ENCODE measurements at regions not wholly inside any gene's neighbourhood (a gene's known extent, or its start where the extent isn't known, plus 50 kb on each side); places are given as distances from the start of the nearest gene placed in this dataset.

GRCh38 chr18:2108591-2108990, 462.7 kb downstream of the METTL4 start:
- Histone ChIP-seq H3K4me3 (no peak overlapping the region), H3K9me3 (no peaks in the 10 kb centered on the region), H3K27me3 (no peaks in the 10 kb centered on the region), H3K27ac (no peak overlapping the region), H3K36me3 (no peaks in the 10 kb centered on the region), H3K4me1 (no peaks in the 10 kb centered on the region)
- no peak for TF ChIP-seq POLR2AphosphoS5 (IDR thresholded peaks at IDR 0.05)
- intact Hi-C loops (cut with DNase I; ENCODE audit: low total_unique reads): no loop called here
- DNase-seq (ENCODE audit: low spot score in 2 of 2): no peak

- no peaks in the 10 kb centered on the region for H3K27me3 ChIP-seq
- H3K4me1 ChIP-seq: no peaks in the 10 kb centered on the region
- intact Hi-C loops (cut with DNase I; ENCODE audit: low total_unique reads): no loop called here
- no peak for TF ChIP-seq CTCF (IDR thresholded peaks at IDR 0.05)
- no peak for TF ChIP-seq POLR2A (IDR thresholded peaks at IDR 0.05)
- no peak for TF ChIP-seq POLR2AphosphoS5 (IDR thresholded peaks at IDR 0.05)
- H3K4me3 ChIP-seq: no peak overlapping the region
- no peaks in the 10 kb centered on the region for H3K36me3 ChIP-seq
- DNase-seq (ENCODE audit: low spot score in 2 of 2): no peak
- no peak overlapping the region for H3K27ac ChIP-seq
- no peaks in the 10 kb centered on the region for H3K9me3 ChIP-seq
These were observed 459.8 kb downstream of the METTL4 start for GRCh38 chr18:2111456-2111855.

- no peak for TF ChIP-seq POLR2A (IDR thresholded peaks at IDR 0.05)
- TF ChIP-seq POLR2AphosphoS5 (IDR thresholded peaks at IDR 0.05): no peak
- TF ChIP-seq CTCF (IDR thresholded peaks at IDR 0.05): no peak
These were observed 458.8 kb downstream of the METTL4 start for GRCh38 chr18:2112435-2113045.

GRCh38 chr18:2114289-2114688, 457.0 kb downstream of the METTL4 start:
- Histone ChIP-seq H3K4me1 (no peaks in the 10 kb centered on the region), H3K9me3 (no peaks in the 10 kb centered on the region), H3K27ac (no peak overlapping the region), H3K36me3 (no peaks in the 10 kb centered on the region), H3K27me3 (no peaks in the 10 kb centered on the region), H3K4me3 (no peak overlapping the region)
- DNase-seq (ENCODE audit: low spot score in 2 of 2): no peak
- TF ChIP-seq CTCF (IDR thresholded peaks at IDR 0.05) (no peak), POLR2AphosphoS5 (IDR thresholded peaks at IDR 0.05) (no peak), POLR2A (IDR thresholded peaks at IDR 0.05) (no peak)
- intact Hi-C loops (cut with DNase I; ENCODE audit: low total_unique reads): no loop called here

More at GRCh38 chr18:2112435-2113045, 458.8 kb downstream of the METTL4 start:
- no peaks in the 10 kb centered on the region for H3K27me3 ChIP-seq
- H3K27ac ChIP-seq: no peak overlapping the region
- no peaks in the 10 kb centered on the region for H3K36me3 ChIP-seq
- intact Hi-C loops (cut with DNase I; ENCODE audit: low total_unique reads): no loop called here
- no peak for DNase-seq (ENCODE audit: low spot score in 2 of 2)
- H3K4me3 ChIP-seq: no peak overlapping the region
- H3K4me1 ChIP-seq: no peaks in the 10 kb centered on the region
- no peaks in the 10 kb centered on the region for H3K9me3 ChIP-seq

GRCh38 chr18:2114765-2115164, 456.5 kb downstream of the METTL4 start:
- no peaks in the 10 kb centered on the region for H3K4me1 ChIP-seq
- H3K4me3 ChIP-seq: no peak overlapping the region
- no peaks in the 10 kb centered on the region for H3K9me3 ChIP-seq
- no peak overlapping the region for H3K27ac ChIP-seq
- H3K36me3 ChIP-seq: no peaks in the 10 kb centered on the region
- intact Hi-C loops (cut with DNase I; ENCODE audit: low total_unique reads): no loop called here
- H3K27me3 ChIP-seq: no peaks in the 10 kb centered on the region
- TF ChIP-seq CTCF (IDR thresholded peaks at IDR 0.05): no peak
- TF ChIP-seq POLR2AphosphoS5 (IDR thresholded peaks at IDR 0.05): no peak
- TF ChIP-seq POLR2A (IDR thresholded peaks at IDR 0.05): no peak
- DNase-seq (ENCODE audit: low spot score in 2 of 2): no peak

GRCh38 chr18:2121224-2121623, 450.1 kb downstream of the METTL4 start:
- Histone ChIP-seq H3K4me3 (no peak overlapping the region), H3K36me3 (no peaks in the 10 kb centered on the region), H3K27ac (no peak overlapping the region), H3K9me3 (no peaks in the 10 kb centered on the region), H3K27me3 (no peaks in the 10 kb centered on the region), H3K4me1 (no peaks in the 10 kb centered on the region)
- no peak for DNase-seq (ENCODE audit: low spot score in 2 of 2)
- no peak for TF ChIP-seq POLR2AphosphoS5 (IDR thresholded peaks at IDR 0.05)
- TF ChIP-seq CTCF (IDR thresholded peaks at IDR 0.05): no peak
- no peak for TF ChIP-seq POLR2A (IDR thresholded peaks at IDR 0.05)
- intact Hi-C loops (cut with DNase I; ENCODE audit: low total_unique reads): no loop called here

All from breast epithelium (tissue), 4 donors.